CD4-positive, alpha-beta T cell (primary cell): ENCODE measurements at regions not wholly inside any gene's neighbourhood (a gene's known extent, or its start where the extent isn't known, plus 50 kb on each side); places are given as distances from the start of the nearest gene placed in this dataset.

Experiments
- ATAC-seq: fragments of 200-7000 bp; cut with Tn5 transposase; one replicate; pipeline ENCODE4 v1.10.0; 2022; ENCODE audit warnings: mild to moderate bottlenecking; ENCODE audit not compliant: poor library complexity
- CTCF ChIA-PET: fragments of 350-600 bp; sonication (Branson Sonifier 250); formaldehyde crosslinking; loops from one replicate; lab custom pipeline; 2021; ENCODE audit warnings: antibody characterized with exemption, inconsistent platforms; lab: Charles Lee
- POLR2A ChIA-PET: fragments of 350-600 bp; sonication (Branson Sonifier 250); formaldehyde crosslinking; loops from one replicate; lab custom pipeline; 2021; ENCODE audit warnings: antibody characterized with exemption, inconsistent platforms; lab: Charles Lee
- DNase-seq, 14 experiments: peaks; one replicate each; pipeline ENCODE4 v3.0.0-alpha.2; 2013 to 2020; ENCODE audit warnings: mixed read lengths in 2 of 14
- H3K27ac ChIP-seq, 2 donors: one replicate each; pipeline versions ENCODE4 v1.5.1 to v1.7.0; 2013; ENCODE audit warnings: low read length in 2 of 2, low read depth in 1 of 2, mild to moderate bottlenecking in 1 of 2
- H3K27me3 ChIP-seq, 2 experiments: 1 replicate in 1 of 2; 2 replicates in 1 of 2; pipeline versions ENCODE4 v1.6.1 to v1.7.0; 2013; ENCODE audit warnings: low read length in 2 of 2, control low read depth in 1 of 2, mild to moderate bottlenecking in 1 of 2, moderate library complexity in 1 of 2; ENCODE audit not compliant: insufficient read depth in 2 of 2, control insufficient read depth in 1 of 2
- H3K36me3 ChIP-seq: one replicate; pipeline ENCODE4 v1.6.1; 2013; ENCODE audit warnings: low read length, control low read depth; ENCODE audit not compliant: insufficient read depth
- H3K4me1 ChIP-seq: one replicate; pipeline ENCODE4 v1.6.1; 2013; ENCODE audit warnings: low read length, control low read depth; ENCODE audit not compliant: insufficient read depth
- H3K4me3 ChIP-seq: one replicate; pipeline ENCODE4 v1.5.1; 2013; ENCODE audit warnings: mild to moderate bottlenecking, low read length, moderate library complexity
- H3K9me3 ChIP-seq, 2 experiments: 1 replicate in 1 of 2; 2 replicates in 1 of 2; pipeline versions ENCODE4 v1.6.1 to v1.7.0; 2013; ENCODE audit warnings: low read length in 2 of 2, mild to moderate bottlenecking in 2 of 2, control low read depth in 1 of 2, moderate library complexity in 1 of 2; ENCODE audit not compliant: control insufficient read depth in 1 of 2, insufficient read depth in 1 of 2
- H3K27ac Mint-ChIP-seq: one replicate; pipeline ENCODE4 v1.8.0; 2020; ENCODE audit warnings: mixed read lengths
- H3K27me3 Mint-ChIP-seq: one replicate; pipeline ENCODE4 v1.8.0; 2021; ENCODE audit warnings: mixed read lengths
- H3K36me3 Mint-ChIP-seq: one replicate; pipeline ENCODE4 v1.8.0; 2021; ENCODE audit warnings: low read depth, mixed read lengths
- H3K4me1 Mint-ChIP-seq: one replicate; pipeline ENCODE4 v1.8.0; 2021; ENCODE audit warnings: low read depth, mixed read lengths
- H3K4me3 Mint-ChIP-seq: one replicate; pipeline ENCODE4 v1.8.0; 2020; ENCODE audit warnings: mild to moderate bottlenecking, mixed read lengths
- H3K9me3 Mint-ChIP-seq: one replicate; pipeline ENCODE4 v1.8.0; 2020; ENCODE audit warnings: mixed read lengths
- intact Hi-C, 2 experiments: fragments of 100-400 bp; cut with DNase I in 1 of 2; cut with micrococcal nuclease in 1 of 2; formaldehyde crosslinking; loops; one replicate each; pipeline versions ENCODE4 v1.15.1 to v1.9.0; 2023 to 2025; cut with DNase I, micrococcal nuclease
- TF ChIP-seq, protein P1 (sequence below): fragments of 200-600 bp; IDR thresholded peaks from one replicate; pipeline ENCODE4 v1.8.0; 2022; ENCODE audit warnings: antibody characterized with exemption, mild to moderate bottlenecking

DNA sequence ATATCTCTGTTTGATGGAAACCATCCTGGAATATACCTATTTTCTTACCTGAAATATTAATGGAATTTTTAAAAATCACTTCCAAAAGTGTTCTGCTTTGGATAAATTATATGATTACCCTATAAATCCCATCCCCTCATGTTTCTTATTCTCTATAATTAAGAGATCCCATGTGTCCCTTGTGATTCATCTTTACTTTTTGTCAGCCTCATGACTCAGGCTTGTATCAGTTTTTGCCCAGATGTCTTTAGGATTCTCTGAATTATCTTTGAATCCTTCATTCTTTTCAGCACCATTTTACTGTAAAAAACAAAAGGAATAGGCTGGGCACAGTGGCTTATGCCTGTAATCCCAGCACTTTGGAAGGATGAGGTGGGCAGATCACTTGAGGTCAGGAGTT lies 804.5 kb upstream of the CITED2 start:
- no peaks in the 10 kb centered on the region for H3K27me3 ChIP-seq
- ATAC-seq (no peak), DNase-seq (no peak)
- H3K9me3 ChIP-seq: no peaks in the 10 kb centered on the region
- no peak overlapping the region for H3K27ac Mint-ChIP-seq
- TF ChIP-seq, protein P1, sequence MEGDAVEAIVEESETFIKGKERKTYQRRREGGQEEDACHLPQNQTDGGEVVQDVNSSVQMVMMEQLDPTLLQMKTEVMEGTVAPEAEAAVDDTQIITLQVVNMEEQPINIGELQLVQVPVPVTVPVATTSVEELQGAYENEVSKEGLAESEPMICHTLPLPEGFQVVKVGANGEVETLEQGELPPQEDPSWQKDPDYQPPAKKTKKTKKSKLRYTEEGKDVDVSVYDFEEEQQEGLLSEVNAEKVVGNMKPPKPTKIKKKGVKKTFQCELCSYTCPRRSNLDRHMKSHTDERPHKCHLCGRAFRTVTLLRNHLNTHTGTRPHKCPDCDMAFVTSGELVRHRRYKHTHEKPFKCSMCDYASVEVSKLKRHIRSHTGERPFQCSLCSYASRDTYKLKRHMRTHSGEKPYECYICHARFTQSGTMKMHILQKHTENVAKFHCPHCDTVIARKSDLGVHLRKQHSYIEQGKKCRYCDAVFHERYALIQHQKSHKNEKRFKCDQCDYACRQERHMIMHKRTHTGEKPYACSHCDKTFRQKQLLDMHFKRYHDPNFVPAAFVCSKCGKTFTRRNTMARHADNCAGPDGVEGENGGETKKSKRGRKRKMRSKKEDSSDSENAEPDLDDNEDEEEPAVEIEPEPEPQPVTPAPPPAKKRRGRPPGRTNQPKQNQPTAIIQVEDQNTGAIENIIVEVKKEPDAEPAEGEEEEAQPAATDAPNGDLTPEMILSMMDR: no peak
- no peaks in the 10 kb centered on the region for H3K36me3 ChIP-seq
- H3K4me3 Mint-ChIP-seq: no peak overlapping the region
- no peaks in the 10 kb centered on the region for H3K27me3 Mint-ChIP-seq
- no peak overlapping the region for H3K4me3 ChIP-seq
- H3K4me1 ChIP-seq: no peaks in the 10 kb centered on the region
- intact Hi-C loops: no loop called here
- no peaks in the 10 kb centered on the region for H3K9me3 Mint-ChIP-seq
- ChIA-PET POLR2A (no interaction called here), CTCF (no interaction called here)
- H3K4me1 Mint-ChIP-seq: no peaks in the 10 kb centered on the region
- H3K36me3 Mint-ChIP-seq: no peaks in the 10 kb centered on the region
- H3K27ac ChIP-seq: no peak overlapping the region

DNA sequence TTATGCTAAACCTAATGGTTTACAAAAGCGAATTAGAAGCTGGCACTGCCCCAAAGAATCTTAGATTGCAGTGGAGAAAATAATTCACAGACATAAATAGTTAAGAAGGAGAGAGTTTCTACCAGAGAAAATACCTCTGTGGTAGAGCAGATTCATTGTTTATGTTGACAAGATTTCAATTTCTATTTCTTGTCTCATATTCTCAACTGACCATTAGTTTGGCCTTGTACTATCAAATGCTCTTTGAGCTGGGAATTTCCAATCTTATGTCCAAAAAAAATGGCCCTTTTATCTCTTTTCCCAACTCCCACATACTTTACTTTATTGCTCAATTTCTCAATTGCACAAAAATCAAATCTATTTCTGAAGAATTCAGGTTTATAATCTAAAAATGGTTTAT lies 804.1 kb upstream of the CITED2 start:
- no peaks in the 10 kb centered on the region for H3K4me1 ChIP-seq
- intact Hi-C loops: no loop called here
- H3K4me3 Mint-ChIP-seq: no peak overlapping the region
- no peak overlapping the region for H3K4me3 ChIP-seq
- H3K9me3 Mint-ChIP-seq: no peaks in the 10 kb centered on the region
- no peak overlapping the region for H3K27ac ChIP-seq
- no peaks in the 10 kb centered on the region for H3K27me3 ChIP-seq
- H3K27ac Mint-ChIP-seq: no peak overlapping the region
- ChIA-PET POLR2A (no interaction called here), CTCF (no interaction called here)
- TF ChIP-seq, protein P1: no peak
- no peaks in the 10 kb centered on the region for H3K36me3 ChIP-seq
- H3K27me3 Mint-ChIP-seq: no peaks in the 10 kb centered on the region
- DNase-seq (no peak), ATAC-seq (no peak)
- no peaks in the 10 kb centered on the region for H3K4me1 Mint-ChIP-seq
- H3K36me3 Mint-ChIP-seq: no peaks in the 10 kb centered on the region
- no peaks in the 10 kb centered on the region for H3K9me3 ChIP-seq

DNA sequence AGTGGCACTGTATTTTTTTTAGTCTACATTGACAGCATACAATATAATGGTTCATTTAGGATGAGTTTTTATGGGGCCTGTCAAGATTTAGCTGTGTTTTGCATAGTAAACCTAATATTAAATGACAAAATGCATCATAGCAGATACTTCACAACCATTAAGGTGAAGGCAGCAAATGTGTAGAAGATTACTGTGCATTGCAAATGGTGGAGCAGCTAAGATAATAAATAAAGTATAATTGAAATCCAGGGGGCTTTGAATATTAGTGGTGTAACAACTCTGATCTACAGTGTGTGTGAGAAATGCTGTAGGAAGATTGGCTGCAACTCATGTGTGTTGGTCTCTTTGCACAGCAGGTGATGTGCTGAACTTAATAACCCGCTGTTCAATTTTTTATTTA lies 801.9 kb upstream of the CITED2 start:
- no peak for ATAC-seq

More for the DNA sequence above, 801.9 kb upstream of the CITED2 start:
- intact Hi-C loops: no loop called here
- ChIA-PET CTCF (no interaction called here), POLR2A (no interaction called here)
- no peaks in the 10 kb centered on the region for H3K27me3 ChIP-seq
- no peaks in the 10 kb centered on the region for H3K4me1 Mint-ChIP-seq
- no peaks in the 10 kb centered on the region for H3K4me1 ChIP-seq
- H3K36me3 ChIP-seq: no peaks in the 10 kb centered on the region
- no peak overlapping the region for H3K4me3 ChIP-seq
- no peak overlapping the region for H3K27ac ChIP-seq
- H3K9me3 ChIP-seq: no peaks in the 10 kb centered on the region
- TF ChIP-seq, protein P1: no peak
- no peak overlapping the region for H3K4me3 Mint-ChIP-seq
- H3K27ac Mint-ChIP-seq: no peak overlapping the region
- peaks cover 2% of the 10 kb centered on the region for H3K9me3 Mint-ChIP-seq
- no peaks in the 10 kb centered on the region for H3K36me3 Mint-ChIP-seq
- no peaks in the 10 kb centered on the region for H3K27me3 Mint-ChIP-seq
- no peak for DNase-seq
